Hepatocyte (in vitro differentiated cells): ENCODE measurements at regions not wholly inside any gene's neighbourhood (a gene's known extent, or its start where the extent isn't known, plus 50 kb on each side); places are given as distances from the start of the nearest gene placed in this dataset.
A peak's percentile ranks its signal among the peaks of the same experiment; 100 is the strongest.

Source experiments
- DNase-seq: peaks from one replicate; pipeline ENCODE4 v3.0.0-alpha.2; 2016; ENCODE audit warnings: low spot score
- H2AFZ ChIP-seq: fragments of 200-600 bp; sonication (generic); 2 replicates; pipeline ENCODE4 v1.6.0; 2016; ENCODE audit warnings: antibody characterized with exemption, mild to moderate bottlenecking
- H3K27ac ChIP-seq: fragments of 200-600 bp; sonication (generic); 2 replicates; pipeline ENCODE4 v1.5.1; 2016; ENCODE audit warnings: mild to moderate bottlenecking
- H3K27me3 ChIP-seq: fragments of 200-600 bp; sonication (generic); 2 replicates; pipeline ENCODE4 v1.6.1; 2016
- H3K36me3 ChIP-seq: fragments of 200-600 bp; sonication (generic); replicated peaks from 2 replicates; pipeline ENCODE4 v1.5.1; 2016; ENCODE audit warnings: low read depth; ENCODE audit not compliant: insufficient read depth
- H3K4me1 ChIP-seq: fragments of 200-600 bp; sonication (generic); 2 replicates; pipeline ENCODE4 v1.5.1; 2016; ENCODE audit warnings: mild to moderate bottlenecking, moderate library complexity; ENCODE audit not compliant: insufficient read depth
- H3K4me2 ChIP-seq: fragments of 200-600 bp; sonication (generic); 2 replicates; pipeline ENCODE4 v1.6.0; 2016
- H3K4me3 ChIP-seq: fragments of 200-600 bp; sonication (generic); 2 replicates; pipeline ENCODE4 v1.5.1; 2016; ENCODE audit warnings: mild to moderate bottlenecking
- H3K79me2 ChIP-seq: fragments of 200-600 bp; sonication (generic); 2 replicates; pipeline ENCODE4 v1.6.0; 2017; ENCODE audit warnings: mild to moderate bottlenecking
- H3K9me2 ChIP-seq: fragments of 200-600 bp; sonication (generic); replicated peaks from 2 replicates; pipeline ENCODE4 v1.6.0; 2017; ENCODE audit warnings: mild to moderate bottlenecking; ENCODE audit not compliant: insufficient read depth
- H3K9me3 ChIP-seq: fragments of 200-600 bp; sonication (generic); 2 replicates; pipeline ENCODE4 v1.5.1; 2016; ENCODE audit warnings: low read depth, mild to moderate bottlenecking
- H4K20me1 ChIP-seq: fragments of 200-600 bp; sonication (generic); 2 replicates; pipeline ENCODE4 v1.6.0; 2016; ENCODE audit warnings: mild to moderate bottlenecking; ENCODE audit not compliant: insufficient read depth, poor library complexity, severe bottlenecking
- CTCF ChIP-seq: fragments of 200-600 bp; sonication (generic); IDR thresholded peaks from 2 replicates; pipeline ENCODE4 v1.5.1; 2016; ENCODE audit warnings: antibody characterized with exemption, mild to moderate bottlenecking; ENCODE audit not compliant: poor library complexity
- EZH2 ChIP-seq: fragments of 200-600 bp; sonication (generic); IDR thresholded peaks from 2 replicates; pipeline ENCODE4 v1.6.1; 2016; ENCODE audit warnings: antibody characterized with exemption, mild to moderate bottlenecking, borderline replicate concordance
- EZH2phosphoT487 ChIP-seq: fragments of 200-600 bp; sonication (generic); IDR thresholded peaks from one replicate; pipeline ENCODE4 v1.6.1; 2018; ENCODE audit warnings: antibody characterized with exemption, mild to moderate bottlenecking, low read depth, moderate library complexity; ENCODE audit not compliant: unreplicated experiment, severe bottlenecking
- WGBS: methylation state at CpG from one replicate; pipeline ENCODE4 v1.1.6; 2016; ENCODE audit warnings: low lambda C conversion rate; ENCODE audit errors: missing lambda C conversion rate; 5-methylcytosine and 5-hydroxymethylcytosine counted together

GRCh38 chr15:45863881-45864580 is 229.2 kb downstream of the SQOR start:
- no peak for TF ChIP-seq EZH2
- TF ChIP-seq EZH2phosphoT487, result no peak
- no peak for TF ChIP-seq CTCF
- Histone ChIP-seq H3K4me1 (no peaks in the 10 kb centered on the region), H3K4me2 (no peak overlapping the region), H4K20me1 (no peaks in the 10 kb centered on the region), H3K9me3 (no peaks in the 10 kb centered on the region), H3K27ac (peak overlapping the region; percentile 19), H2AFZ (no peak overlapping the region), H3K79me2 (no peaks in the 10 kb centered on the region), H3K27me3 (no peaks in the 10 kb centered on the region), H3K36me3 (no peaks in the 10 kb centered on the region), H3K4me3 (no peak overlapping the region), H3K9me2 (no peaks in the 10 kb centered on the region)
- DNase-seq, result peak; percentile 51
- WGBS, result 28% methylated on average over 2 of the region's 2 CpGs

GRCh38 chr15:45866616-45867015 is 231.8 kb downstream of the SQOR start:
- 76% methylated on average over 3 of the region's 3 CpGs for WGBS
- Histone ChIP-seq H4K20me1 (no peaks in the 10 kb centered on the region), H2AFZ (no peak overlapping the region), H3K27ac (no peak overlapping the region), H3K79me2 (no peaks in the 10 kb centered on the region), H3K4me1 (no peaks in the 10 kb centered on the region), H3K27me3 (no peaks in the 10 kb centered on the region), H3K9me2 (no peaks in the 10 kb centered on the region), H3K4me3 (no peak overlapping the region), H3K36me3 (no peaks in the 10 kb centered on the region), H3K9me3 (no peaks in the 10 kb centered on the region), H3K4me2 (no peak overlapping the region)
- TF ChIP-seq CTCF, result no peak
- no peak for TF ChIP-seq EZH2
- TF ChIP-seq EZH2phosphoT487, result no peak
- no peak for DNase-seq

GRCh38 chr15:45867281-45867680 is 232.5 kb downstream of the SQOR start:
- H3K4me1 ChIP-seq, result no peaks in the 10 kb centered on the region

More at GRCh38 chr15:45867281-45867680, 232.5 kb downstream of the SQOR start:
- TF ChIP-seq CTCF (no peak), EZH2 (no peak), EZH2phosphoT487 (no peak)
- H3K9me2 ChIP-seq, result no peaks in the 10 kb centered on the region
- H3K9me3 ChIP-seq, result no peaks in the 10 kb centered on the region
- H3K79me2 ChIP-seq, result no peaks in the 10 kb centered on the region
- H2AFZ ChIP-seq, result no peak overlapping the region
- no peaks in the 10 kb centered on the region for H4K20me1 ChIP-seq
- no peak overlapping the region for H3K4me2 ChIP-seq
- H3K27me3 ChIP-seq, result no peaks in the 10 kb centered on the region
- no peak overlapping the region for H3K4me3 ChIP-seq
- no peak for DNase-seq
- no peak overlapping the region for H3K27ac ChIP-seq
- H3K36me3 ChIP-seq, result no peaks in the 10 kb centered on the region
